Keratinocyte (primary cell): ENCODE measurements at regions not wholly inside any gene's neighbourhood (a gene's known extent, or its start where the extent isn't known, plus 50 kb on each side); places are given as distances from the start of the nearest gene placed in this dataset.

Source experiments
- EZH2 ChIP-seq: IDR thresholded peaks from one replicate; pipeline ENCODE4 v1.6.1; 2012; ENCODE audit warnings: inconsistent platforms, mild to moderate bottlenecking, low read length, moderate library complexity
- TF ChIP-seq, protein P1 (sequence below), 3 experiments: IDR thresholded peaks in 1 of 3; conservative IDR thresholded peaks in 1 of 3; optimal IDR thresholded peaks in 1 of 3; 2 replicates in 2 of 3; 3 replicates in 1 of 3; pipeline versions ENCODE3 to v1.5.1; 2011; ENCODE audit warnings: low read length in 3 of 3, mild to moderate bottlenecking in 3 of 3, moderate library complexity in 2 of 3, control low read depth in 1 of 3, inconsistent platforms in 1 of 3; ENCODE audit not compliant: insufficient read depth in 2 of 3; ENCODE audit errors: extremely low read depth in 1 of 3

DNA sequence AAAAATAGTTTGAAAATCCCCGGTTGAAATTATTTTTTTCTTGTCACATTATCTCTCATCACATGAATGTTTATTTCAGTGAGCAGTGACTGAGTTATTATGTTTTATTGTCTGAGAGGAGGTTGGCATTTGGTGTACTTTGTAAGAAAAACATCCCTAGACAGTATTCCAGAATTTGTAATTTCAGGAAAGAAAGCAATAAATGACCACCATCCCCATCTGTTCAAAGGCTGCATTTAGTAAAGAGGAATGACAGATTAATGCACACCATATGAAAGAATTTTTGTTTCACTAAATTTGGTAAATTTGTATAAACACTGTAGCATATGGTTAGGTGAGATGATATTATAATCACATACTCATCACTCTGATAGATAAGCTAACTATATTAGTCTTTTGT is 57.1 kb upstream of the FUT9 start:
- TF ChIP-seq EZH2, result no peak
- TF ChIP-seq, protein P1, sequence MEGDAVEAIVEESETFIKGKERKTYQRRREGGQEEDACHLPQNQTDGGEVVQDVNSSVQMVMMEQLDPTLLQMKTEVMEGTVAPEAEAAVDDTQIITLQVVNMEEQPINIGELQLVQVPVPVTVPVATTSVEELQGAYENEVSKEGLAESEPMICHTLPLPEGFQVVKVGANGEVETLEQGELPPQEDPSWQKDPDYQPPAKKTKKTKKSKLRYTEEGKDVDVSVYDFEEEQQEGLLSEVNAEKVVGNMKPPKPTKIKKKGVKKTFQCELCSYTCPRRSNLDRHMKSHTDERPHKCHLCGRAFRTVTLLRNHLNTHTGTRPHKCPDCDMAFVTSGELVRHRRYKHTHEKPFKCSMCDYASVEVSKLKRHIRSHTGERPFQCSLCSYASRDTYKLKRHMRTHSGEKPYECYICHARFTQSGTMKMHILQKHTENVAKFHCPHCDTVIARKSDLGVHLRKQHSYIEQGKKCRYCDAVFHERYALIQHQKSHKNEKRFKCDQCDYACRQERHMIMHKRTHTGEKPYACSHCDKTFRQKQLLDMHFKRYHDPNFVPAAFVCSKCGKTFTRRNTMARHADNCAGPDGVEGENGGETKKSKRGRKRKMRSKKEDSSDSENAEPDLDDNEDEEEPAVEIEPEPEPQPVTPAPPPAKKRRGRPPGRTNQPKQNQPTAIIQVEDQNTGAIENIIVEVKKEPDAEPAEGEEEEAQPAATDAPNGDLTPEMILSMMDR (optimal IDR thresholded peaks at IDR 0.05 in 1 of 3, IDR thresholded peaks at IDR 0.05 in 1 of 3, conservative IDR thresholded peaks at IDR 0.05 in 1 of 3; ENCODE audit: extremely low read depth in 1 of 3, insufficient read depth in 2 of 3, low read length in 3 of 3), result no peak
